Amniotic epithelial cell (primary cell): ENCODE measurements at regions not wholly inside any gene's neighbourhood (a gene's known extent, or its start where the extent isn't known, plus 50 kb on each side); places are given as distances from the start of the nearest gene placed in this dataset.
"Not testable (repeated sequence)": the region's sequence is repeated elsewhere in the genome, so short reads cannot be mapped to it uniquely, and the experiment has no call there.

Experiments
- DNase-seq: peaks from one replicate; pipeline ENCODE4 v3.0.0-alpha.2; 2010; ENCODE audit warnings: low read depth

DNA sequence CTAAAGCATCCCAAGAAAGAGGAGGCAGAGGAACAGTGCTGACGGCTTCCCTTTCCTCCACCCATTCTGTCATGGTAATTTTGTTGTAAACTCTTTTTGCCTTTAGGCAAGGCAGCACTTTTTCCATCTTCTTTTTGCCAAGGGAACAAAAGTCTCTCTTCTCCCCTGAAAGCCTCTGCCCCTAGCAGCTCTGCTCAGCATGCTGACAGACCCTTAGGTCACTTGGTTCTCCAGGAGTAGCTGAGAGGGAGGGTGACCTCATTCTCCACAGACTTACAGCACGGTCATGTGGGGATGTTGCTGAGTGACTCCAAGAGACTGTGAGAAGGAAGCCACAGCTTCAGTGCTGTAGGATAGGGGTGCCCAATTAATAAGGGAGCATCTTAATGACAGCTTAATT is 81.1 kb upstream of the RALGAPA2 start:
- no peak for DNase-seq

DNA sequence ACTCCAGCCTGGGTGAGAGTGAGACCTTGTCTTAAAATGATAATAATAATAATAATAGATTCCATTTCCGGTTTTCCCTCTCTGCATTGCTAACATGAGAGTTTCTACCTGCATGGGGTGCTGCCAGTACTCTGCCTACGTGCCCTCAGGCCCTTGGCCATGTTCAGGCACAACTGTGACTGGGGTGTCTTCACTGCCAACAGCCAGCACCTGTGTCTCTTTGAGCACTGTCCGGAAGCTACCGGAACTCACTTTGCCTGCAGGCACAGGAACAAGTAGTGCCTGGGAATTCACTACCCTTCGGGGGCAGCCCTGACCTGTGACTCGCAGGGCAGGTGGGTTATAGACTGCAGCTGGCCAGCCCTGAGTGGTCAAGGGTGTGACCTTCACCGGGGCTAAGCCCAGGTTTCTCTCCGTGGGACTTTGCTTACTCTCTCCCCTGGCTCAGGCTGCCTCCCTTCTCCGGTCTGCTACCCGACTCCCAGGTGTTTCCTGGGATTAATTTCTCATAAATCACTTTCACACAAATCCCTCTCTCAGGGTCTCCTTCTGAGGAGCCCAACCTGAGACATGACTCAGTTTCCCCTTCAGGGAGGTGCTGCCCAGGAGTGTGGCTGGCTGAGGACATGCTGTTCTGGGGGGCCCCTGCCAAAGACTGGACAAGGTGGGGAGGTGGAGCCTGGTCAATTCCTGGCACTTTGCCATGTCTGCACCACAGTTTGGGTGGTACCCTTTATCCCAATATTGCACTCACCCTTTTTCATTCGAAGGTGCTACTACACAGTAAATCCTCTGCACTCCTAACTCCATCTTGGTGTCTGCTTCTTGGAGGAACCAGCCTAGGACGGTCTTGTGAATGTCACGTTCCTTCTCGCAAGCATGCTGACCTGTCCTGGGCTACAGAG is 79.5 kb upstream of the RALGAPA2 start:
- no peak for DNase-seq

DNA sequence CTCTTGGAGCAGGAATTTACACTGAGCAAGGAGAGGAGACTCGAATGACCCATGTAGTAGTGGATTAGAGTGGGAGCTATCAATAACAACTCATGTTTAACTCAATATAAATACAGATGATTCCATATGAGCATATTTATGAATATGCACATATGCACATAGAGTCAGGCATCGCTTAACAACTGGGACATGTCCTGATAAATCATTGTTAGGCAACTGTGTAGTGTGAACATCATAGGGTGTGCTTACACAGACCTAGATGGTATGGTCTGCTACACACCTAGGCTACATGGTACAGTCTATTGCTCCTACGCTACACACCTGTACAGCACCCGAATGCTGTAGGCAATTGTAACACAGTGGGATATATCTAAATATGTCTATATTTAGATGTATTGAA is 75.9 kb upstream of the RALGAPA2 start:
- DNase-seq, result no peak

DNA sequence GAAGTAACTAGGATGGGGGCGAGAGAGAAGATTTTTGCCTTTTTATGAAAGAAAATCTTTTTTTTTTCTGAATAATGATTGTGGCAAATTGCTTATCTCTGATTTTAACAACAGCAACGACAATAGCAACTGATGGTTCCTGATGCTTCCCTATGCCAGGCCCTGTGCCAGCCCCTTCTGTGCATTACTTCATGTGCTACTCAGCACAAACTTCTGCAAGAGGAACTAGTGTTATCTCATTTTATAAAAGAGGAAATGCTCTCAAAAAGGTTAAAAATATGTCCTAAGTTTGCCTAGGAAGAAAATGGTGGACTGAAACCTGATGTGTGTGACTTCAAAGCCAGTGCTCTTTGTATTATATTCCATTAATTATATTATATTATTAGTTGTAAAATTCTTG is 74.0 kb upstream of the RALGAPA2 start:
- no peak for DNase-seq

DNA sequence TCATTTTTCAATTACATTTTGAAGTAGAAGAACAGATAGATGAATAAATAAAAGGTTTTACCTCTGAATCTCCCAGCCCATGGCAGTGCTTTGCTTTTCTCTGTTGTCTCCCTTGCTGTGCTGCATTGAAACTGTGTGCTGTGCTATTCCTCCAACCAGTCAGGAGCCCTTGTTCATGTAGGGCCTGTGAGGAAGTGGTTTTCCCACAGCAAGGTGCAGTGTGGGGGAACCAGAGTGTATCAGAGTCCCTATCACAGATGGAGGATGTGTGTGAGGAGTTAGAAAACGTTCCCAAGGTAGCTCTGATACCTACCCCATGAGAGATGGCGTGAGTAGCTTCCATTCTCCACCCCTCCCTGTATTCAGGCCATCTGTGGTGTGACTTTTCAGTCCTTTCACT is 72.8 kb upstream of the RALGAPA2 start:
- DNase-seq, result no peak

DNA sequence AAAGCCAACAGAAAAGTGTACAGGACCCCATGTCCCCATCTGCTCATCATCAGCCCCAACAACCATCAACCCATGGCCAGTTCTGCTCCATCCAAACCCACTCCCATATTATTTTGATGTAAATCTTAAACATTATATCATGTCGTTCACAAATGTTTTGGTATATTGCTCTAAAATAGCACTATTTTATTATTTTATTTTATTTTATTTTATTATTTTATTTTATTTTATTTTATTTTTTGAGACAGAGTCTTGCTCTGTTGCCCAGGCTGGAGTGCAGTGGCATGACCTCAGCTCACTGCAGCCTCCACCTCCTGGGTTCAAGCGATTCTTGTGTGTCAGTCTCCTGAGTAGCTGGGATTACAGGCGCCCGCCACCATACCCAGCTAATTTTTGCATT is 72.0 kb upstream of the RALGAPA2 start:
- not testable (repeated sequence) for DNase-seq

DNA sequence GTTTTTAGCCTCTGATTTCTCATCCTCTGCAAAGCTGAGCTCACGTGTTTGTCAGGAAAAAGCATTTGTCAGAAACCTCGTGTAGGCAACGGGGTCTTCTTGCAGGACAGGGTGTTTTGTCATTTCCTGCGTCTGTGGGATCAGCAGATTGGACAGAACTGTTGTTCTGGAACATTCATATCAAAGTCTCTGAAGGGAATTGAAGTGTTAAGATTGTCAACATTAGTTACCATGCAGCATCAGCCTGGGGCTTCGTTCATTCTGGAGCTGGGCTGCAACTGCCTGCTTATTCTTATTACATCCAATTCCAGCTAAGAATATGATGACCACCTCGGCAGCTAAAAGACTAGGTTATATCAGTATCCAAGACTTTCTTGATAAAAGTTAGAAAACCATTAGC is 71.0 kb upstream of the RALGAPA2 start:
- no peak for DNase-seq

DNA sequence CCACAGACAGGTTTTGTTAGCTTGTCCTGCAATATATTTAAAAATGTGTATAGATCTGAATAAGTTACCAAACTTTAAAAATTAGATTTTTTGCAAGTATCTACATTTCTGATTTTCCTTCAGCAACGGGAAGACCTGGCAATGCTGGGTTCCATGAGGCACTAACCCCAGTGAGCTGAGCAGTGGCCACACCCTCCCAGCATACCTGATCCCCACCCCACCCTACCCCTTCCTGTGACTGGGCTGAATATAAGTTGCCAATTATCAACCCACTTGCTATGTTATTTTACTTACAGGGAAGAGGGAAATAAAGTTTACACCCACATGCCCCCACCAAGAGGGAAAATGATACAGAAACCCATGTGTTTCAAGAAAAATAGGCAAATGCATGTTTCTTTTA is 70.3 kb upstream of the RALGAPA2 start:
- no peak for DNase-seq

DNA sequence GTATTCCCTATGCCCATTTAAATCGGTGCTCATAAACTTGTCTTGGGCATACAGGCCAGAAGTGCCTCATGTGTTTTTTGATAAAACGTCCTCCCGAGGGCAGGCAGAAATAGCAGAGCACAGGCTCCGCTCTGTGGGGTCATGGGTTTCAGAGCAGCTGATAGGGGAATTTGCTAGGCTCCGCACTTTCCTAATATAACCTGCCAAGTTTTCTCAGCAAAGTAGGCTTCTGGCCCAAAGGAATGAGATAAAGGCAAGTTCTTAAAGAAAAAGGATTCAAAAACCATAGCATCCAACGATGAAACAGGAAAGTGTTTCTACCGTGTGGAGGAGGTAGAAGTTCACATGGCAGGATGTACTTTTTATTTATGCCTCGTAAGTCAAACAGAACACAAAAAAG is 69.8 kb upstream of the RALGAPA2 start:
- no peak for DNase-seq

DNA sequence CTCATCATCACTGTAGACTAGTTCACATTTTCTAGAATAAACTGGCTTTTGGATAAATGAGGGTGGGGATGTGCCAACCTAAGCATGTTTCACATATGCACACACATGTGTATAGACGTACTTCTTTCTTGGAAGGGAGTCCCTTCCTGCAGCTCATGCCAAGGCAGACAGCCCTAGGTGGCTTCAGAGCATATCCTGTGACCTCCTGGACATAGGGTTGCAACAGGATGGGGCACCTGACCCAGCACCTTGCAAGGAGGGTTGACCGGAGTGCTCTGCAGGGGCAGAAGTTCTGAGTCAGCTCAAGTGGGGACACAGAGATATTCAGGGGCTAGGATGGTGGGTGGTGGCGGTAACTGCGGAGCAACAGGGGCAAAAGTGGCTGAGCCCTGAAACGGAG is 68.6 kb upstream of the RALGAPA2 start:
- DNase-seq, result no peak

DNA sequence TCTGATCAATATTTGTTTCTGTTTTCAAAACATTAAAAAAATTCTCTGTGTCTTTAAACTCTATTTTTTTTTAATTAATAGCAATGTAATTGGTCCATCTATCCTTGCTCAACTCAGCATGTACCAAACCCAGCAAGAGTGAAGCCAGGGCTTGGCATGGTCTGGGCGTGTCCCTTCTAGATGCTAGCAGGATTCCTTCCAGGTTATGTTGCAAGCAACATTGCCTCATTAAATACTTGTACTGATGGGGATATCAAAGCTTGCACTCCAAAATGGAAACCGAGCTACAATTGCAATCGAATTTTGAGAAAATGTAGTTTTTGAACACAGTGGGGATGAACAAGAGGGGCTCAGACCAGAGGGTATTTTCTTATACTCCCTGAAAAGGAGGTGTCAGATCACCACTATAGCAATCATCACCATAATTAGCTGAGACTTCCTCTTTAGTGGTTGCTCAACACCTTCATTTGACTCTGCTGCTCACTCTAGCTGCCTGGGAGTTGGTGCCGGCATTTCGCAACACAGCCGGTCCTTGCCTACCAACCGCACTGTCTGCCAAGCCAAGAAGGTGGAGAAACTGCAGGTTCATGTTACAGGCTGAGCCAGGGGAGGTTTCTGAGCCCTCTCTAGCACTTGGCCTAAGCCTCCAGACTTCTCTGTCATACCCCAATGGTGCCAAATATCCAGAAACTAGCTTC is 67.8 kb upstream of the RALGAPA2 start:
- DNase-seq, result peak; percentile 2

DNA sequence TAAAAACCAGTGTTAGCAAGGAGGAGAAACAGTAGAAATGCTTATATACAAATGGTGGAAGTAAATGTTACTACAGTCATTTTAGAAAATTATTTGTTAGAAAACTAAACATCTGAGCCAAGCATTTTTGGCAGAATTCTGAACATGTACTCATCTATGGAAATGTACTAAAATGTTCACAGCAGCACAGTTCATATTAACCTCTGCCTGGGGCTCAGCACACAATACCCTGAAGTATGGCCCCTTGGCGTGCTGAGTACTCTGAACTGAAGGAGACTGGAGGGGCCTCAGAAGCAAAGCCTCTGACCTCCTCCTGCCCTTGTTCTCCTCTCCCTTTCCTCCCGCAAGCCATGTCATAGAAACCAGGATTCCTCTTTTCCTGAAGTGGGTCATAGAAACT is 66.2 kb upstream of the RALGAPA2 start:
- no peak for DNase-seq

DNA sequence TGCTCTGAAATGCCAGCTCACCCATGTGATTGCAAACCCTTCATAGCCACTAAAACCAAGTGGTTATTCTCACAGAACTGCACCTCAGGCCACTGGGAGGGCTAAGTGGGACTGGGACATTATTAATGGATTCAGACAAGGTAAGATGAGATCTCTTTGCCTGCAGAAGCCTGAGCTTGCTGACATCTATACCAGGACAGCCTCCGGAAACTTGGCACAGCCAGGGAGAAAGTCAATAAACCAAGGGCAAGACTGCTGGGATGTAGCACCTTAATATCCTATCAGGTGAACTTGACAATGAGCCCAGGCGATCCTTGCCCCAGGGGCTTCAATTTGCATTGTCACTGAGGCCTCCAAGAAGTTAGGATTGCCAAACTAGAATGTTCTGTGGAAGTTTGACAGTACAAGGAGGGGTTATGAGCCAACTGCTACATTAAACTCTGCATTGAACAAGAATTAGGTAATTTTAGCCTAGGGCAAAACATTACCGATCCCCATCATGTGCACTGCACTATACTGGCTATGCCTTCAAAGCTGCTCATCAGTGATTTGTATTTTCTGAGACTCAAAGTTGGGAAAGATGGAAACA is 60.1 kb upstream of the RALGAPA2 start:
- no peak for DNase-seq

DNA sequence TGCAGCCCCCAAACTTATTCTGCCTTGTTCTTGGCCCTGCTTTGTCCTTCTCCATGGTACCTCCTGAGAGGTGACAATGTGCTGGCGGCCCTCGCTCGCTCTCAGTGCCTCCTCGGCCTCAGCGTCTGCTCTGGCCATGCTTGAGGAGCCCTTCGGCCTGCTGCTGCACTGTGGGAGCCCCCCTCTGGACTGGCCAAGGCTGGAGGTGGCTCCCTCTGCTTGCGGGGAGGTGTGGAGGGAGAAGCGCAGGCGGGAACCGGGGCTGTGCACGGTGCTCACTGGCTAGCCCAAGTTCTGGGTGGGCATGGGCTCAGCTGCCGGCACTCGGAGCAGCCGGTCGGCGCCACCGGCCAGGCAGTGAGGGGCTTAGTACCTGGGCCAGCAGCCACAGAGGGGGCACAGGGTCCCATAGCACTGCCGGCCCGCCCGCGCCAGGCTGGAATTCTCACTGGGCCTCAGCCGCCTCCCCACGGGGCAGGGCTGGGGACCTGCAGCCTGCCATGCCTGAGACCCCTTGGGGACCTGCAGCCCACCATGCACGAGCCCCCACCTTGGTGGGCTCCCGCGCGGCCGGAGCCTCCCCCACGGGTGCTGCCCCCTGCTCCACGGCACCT is 55.9 kb upstream of the RALGAPA2 start:
- no peak for DNase-seq

DNA sequence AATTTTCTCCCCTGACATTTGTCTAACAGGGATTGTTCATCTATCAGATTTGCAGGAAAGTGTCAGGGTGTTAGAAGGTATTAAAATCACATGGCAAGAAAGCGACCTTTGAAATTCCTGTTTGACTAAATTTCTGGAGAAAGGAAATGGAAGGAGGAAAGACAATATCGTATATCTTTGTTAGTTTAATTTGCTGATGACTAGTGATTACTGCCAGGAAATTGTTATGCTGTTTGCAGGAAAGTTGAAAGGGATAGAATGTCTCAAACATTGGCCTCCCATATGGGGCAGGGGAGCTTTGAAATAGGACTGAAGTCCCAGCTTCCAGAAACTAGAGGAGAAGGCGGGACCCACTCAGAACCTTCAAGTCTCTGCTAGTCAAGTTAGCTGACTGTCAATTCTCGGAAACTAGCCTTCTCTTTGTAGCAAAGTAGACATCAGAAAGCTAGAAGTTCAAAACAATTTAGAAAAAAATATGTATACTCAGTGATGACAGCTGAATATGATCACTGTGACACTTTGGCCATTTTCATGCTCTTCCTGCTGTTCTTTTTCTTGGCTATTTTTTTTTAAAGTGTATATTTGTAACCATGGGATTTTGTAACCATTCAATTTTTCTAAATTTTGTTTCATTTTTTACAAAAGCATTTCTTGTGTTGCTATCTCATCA is 53.4 kb upstream of the RALGAPA2 start:
- no peak for DNase-seq

DNA sequence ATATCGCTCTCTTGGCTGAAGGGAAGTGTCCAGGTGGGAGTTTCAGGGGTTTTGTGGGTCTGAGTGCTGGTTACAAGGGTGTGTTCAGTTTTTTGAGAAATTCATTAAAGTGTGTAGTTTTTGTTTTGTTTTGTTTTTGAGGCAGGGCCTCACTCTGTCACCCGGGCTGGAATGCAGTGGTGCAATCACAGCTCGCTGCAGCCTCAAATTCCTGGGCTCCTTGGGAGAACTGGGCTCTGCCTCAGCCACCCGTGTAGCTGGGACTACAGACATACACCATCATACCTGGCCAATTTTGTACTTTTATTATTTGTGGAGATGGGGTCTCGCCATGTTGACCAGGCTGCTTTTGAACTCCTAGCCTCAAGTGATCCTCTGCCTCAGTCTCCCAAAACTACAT is 51.2 kb upstream of the RALGAPA2 start:
- no peak for DNase-seq
